C1 segment of cervical spinal cord (tissue), 14 donors: ENCODE measurements at regions not wholly inside any gene's neighbourhood (a gene's known extent, or its start where the extent isn't known, plus 50 kb on each side); places are given as distances from the start of the nearest gene placed in this dataset.
"Not testable (repeated sequence)": the region's sequence is repeated elsewhere in the genome, so short reads cannot be mapped to it uniquely, and the experiment has no call there.

Source experiments
- DNase-seq, 14 donors: peaks; one replicate each; lab custom pipeline; 2025; lab: John Stamatoyannopoulos, UW

DNA sequence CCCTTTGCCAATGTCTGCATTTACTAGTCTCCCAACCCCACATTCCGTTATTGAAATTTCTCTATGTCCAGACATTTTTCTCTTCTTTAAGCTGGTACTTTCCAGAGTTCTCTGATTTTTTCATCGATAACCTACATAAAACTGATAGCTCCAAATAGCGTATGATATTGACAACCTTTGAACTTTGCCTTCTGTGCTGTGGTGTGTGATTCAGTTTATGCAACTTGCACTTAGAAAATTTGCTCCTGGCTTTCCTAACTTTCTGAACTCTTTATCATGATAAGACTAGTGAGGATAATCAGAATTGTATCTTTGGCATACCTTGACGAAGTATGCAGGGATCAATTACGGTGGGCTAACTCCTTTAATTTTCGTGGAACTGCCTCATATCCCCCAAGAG, 1261.3 kb downstream of the SI start:
- no peak for DNase-seq

- no peak for DNase-seq
These were observed 1264.4 kb downstream of the SI start for GRCh38 chr3:163813935-163814334.

DNA sequence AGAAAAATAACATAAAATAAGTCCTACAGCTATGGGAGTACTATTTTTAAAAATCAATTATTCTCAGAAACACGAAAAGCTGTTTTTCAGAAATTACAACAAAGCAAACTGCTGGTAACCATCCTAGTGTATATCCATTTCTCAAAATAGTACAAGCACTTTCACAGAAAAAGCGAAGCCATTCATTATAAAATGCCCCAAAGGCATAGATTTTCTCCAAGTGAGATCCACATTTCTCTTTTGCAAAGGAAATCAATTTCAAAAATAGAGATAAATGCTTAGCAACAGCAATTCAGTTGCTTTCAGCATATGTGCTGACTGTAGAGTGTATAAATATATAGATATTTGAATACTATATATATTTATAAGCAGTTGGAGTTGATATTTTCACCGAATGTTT, 1266.3 kb downstream of the SI start:
- no peak for DNase-seq

DNA sequence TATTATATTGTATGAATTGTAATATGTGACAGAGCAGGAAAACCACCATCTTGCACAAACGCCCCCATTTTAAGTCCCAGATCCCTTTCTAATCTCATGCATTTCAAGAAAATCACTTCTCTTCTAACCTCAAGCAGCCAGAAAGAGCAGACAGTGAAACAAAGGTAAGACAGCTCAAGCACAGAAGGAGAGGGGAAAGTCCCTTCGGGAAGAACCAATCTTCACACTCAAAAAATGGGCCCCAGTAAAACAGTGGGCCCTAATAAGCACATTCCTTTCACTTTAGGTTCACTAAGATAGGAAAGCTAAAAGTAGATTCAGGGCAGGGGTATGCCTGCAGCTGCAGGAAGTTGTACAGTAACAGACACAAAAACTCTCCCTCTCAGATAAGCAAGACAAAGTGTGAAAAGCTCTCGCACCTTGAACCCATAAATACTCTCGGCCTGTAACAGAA, 1268.7 kb downstream of the SI start:
- no peak for DNase-seq

- DNase-seq = no peak
These were observed 1291.9 kb downstream of the SI start for GRCh38 chr3:163786416-163786815.

DNA sequence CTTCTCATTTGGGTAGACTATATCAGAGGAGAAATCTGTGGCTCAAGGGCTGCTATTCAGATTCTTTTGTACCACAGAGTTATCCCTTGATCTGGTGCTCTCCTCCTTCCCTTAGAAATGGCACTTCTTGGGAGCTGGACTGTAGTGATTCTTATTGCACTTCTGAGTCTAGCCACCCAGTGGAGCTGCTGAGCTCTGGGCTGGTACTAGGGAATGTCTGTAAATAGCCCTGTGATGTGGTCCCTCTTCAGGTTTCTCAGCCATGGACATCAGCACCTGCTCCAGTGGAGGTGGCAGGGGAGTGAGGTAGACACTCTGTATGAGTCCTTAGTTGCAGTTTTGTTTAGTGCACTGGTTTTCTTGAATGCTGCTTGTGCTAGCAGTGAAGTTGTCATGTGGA, 1292.6 kb downstream of the SI start:
- DNase-seq = no peak

DNA sequence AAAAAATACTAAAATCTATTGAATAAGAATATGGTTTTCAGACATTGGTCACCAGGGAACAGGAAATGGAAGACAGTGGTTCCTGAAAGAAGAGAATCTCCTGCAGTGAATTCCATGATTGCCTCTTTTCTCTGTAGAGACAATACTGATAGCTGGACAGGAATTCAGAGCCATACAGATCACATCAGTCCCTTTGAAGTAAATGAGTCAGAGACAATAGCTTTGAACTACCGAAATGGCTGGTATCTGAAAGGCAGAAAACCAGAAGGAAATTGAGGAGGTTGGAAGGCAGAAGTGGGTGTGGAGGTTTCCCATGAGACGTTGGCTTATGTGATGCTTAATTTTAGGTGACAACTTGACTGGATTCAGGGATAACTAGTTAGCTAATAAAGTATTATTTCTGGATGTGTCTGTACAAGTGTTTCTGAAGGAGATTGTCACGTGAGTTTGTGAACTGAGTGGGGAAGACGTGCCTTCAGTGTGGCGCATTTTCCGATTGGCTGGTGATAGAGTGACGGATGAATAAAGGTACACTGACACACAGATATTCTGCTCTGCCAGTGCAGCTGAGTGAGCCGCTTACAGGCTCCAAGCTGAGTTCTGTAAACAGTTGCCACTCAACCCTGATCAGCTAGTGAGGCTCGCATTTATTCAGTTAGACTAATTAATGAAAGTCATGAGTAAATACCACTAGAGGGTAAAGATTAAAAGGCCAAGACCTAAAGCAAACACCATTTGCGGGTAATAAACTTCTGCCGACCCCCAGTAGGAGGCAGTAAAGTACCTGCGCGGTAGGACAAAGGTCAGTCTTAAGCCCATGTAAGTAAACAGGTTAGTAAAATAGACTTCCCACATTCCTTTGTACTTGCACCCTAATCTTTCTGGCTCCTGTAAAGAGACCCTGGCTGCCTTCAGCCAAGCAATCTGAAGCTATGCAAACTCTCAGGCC, 1298.6 kb downstream of the SI start:
- DNase-seq = no peak

DNA sequence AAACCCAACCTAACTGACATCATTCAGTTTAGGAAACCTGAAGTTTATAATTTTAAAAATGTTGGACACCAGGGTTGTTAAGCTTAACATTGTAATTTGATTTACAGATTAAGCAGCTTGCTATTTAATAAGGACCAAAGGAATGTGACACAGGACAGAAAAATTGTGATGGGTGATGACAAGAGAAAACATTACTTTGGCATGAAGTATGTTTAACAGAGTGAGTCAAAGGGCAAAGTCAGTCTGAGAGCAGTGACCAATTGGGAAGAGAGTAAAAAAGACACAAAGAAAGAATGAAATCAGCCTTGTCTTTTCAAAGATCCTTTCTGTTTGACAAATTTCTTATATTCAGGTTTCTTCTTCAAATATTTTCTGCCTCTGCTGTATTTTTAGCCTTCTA, 1301.6 kb downstream of the SI start:
- DNase-seq = no peak

- DNase-seq = no peak
These were observed 1305.2 kb downstream of the SI start for GRCh38 chr3:163773136-163773535.

- no peak for DNase-seq
These were observed 1310.2 kb downstream of the SI start for GRCh38 chr3:163768048-163768447.

GRCh38 chr3:163766112-163766511, 1312.2 kb downstream of the SI start:
- DNase-seq = no peak

DNA sequence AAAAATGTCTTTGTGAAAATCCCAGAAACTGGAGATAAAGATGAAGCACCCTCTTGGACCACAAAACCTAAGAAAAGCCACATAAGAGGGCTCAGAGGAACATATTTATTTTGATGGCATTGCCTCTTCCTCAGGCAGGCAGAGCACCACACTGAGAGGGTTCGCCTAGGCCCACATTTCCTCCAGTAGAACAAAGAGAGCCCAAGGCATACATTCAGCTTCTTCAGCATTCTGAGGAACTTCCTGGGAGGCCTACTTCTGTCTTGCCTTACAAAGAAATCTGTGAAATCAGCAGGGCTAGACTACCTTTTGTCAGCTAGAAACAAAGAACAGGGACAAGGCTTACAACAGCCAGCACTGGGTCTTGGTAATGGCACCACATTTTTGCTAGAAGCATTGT, 1325.3 kb downstream of the SI start:
- DNase-seq = no peak

DNA sequence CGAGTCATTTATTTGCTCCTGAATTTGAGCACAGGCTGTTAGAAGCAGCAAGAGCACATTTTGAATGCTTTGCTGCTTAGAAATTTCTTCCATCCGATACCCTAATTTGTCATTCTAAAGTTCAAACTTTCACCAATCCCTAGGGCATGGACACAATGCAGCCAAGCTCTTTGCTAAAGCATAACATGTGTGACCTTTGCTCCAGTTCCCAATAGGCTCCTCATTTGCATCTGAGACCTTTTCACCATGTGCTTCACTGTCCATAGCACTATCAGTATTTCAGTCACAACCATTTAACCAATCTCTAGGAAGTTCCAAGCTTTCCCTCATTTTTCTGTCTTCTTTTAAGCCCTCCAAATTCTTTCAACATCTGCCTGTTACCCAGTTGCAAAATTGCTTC, 1333.1 kb downstream of the SI start:
- no peak for DNase-seq

DNA sequence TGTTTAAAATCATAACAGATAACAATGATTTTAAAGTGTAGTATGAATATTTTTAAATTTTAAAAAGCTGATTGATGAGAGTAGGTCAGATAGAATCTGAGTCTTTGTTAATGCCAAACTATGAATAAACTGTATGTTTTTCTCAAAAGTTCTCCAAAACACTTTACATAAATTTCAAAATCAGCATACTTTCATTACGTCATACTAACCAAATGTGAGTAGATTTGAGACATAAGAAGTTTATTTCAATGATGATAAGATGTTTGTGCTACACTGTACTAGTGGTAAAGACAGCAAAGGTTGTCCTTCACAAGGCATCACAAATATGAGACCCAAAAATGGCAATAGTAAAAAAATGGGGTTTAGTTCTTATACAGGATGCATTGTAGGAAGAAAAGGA, 1342.9 kb downstream of the SI start:
- DNase-seq = no peak

DNA sequence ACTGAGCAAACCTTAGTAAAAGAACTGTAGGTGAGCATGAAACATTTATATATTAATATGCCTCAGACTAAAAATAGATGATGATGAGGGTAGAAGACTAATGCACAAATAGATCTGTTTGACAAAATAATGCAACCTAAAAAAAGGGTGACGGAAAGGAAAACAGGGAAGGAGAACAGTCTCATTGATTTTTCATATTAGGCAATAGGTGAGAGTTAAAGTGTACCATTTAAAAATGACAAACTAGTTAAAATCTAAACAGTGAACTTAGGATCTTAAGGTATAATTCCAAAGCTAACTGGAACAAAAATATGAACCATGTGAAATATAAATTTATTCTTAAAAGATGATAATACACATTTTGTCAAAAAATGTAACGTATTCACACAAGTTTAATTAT, 1347.6 kb downstream of the SI start:
- DNase-seq = no peak

- no peak for DNase-seq
These were observed 1352.2 kb downstream of the SI start for GRCh38 chr3:163726125-163726524.

GRCh38 chr3:163722405-163722804, 1355.9 kb downstream of the SI start:
- DNase-seq = no peak

DNA sequence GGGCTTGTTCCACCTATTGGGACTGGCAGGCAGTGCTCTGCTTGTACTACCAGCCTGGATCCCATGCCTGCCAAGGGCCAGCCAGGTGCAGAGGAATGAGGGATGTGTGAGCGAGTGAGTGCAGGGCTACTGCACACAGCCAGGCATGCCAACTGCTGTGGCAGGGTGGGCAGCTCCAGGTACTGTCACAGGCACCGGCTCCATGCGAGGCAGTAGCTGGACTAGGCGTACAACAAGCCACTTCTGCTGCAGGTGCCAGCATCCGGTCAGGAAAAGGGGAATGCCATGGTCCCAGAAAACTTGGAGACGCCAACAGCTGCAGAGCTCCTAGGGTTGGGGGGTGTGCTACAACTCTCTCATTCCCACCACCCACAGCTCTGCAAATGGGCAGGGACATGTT, 1356.7 kb downstream of the SI start:
- DNase-seq = no peak

GRCh38 chr3:163717377-163717776, 1360.9 kb downstream of the SI start:
- no peak for DNase-seq

DNA sequence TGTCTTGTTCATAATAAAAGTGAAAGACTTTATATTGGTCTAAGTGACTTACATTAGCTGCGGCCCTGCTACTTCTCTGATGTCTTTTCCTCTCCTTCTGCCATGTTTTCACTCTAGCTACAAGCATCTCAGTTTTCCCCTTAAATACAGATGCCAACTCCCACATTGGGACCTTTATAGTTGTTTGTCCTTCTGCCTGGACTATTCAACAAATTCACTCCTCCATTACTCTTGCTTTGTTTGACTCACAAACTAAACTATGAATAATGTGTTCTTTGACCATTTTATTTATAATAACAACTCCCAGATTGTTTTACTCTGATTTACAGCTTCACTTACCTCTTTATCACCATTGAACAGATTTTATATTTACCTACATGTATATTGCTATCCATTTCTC, 1369.9 kb downstream of the SI start:
- no peak for DNase-seq

DNA sequence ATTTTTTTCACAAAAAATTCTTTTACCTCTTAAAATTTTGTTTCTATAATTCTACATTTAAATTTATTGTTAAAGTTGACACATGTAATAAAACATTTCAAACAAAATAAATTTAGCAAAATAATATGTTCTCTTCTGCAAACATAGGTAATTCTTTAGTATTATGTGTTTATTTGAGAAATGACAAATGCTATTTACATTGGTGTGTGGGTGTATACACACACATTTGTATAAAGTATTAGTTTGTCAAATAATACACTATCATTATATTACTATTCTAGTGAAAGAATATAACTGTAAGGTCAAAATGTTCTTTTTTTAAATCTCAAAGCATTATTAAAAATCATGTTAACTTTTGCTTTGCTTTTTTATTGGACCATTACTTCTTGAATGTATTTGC, 1370.6 kb downstream of the SI start:
- DNase-seq = no peak

DNA sequence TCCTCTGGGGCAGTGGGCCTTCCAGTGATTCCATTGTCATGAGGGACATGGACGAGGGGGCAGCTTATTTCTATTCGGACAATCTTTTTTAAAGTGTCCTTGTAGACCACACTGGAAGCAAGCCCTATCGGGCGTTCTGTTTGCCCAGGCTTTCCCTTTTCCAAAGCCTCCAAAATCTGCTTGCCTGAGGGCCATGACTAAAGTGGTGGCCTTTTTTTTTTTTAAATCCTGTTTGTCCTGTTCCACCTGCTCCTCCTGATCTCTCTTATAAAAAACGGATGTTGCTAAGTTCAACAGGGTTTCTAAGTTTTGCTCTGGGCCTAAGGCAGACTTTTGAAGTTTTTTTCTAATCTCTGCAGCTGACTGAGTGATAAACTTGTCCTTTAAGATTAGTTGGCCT, 1380.1 kb downstream of the SI start:
- DNase-seq = not testable (repeated sequence)

DNA sequence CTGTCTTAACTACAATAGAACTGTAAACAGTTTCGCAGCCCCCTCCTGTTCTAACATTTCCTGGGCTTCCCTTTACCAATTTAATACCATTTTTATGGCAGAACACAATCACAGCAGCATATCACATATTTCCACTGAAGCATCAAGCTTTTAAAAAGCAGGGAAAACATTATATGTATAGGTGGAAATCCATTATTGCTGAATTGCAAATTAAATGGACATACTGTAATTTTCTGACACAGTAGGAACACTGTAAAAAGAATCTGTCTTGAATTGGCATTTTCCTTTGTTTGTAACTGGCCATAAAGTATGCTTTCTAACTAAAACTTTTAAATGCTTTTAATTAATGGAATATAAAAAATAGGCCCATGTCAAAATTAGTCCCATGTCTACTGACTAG, 1385.8 kb downstream of the SI start:
- DNase-seq = no peak

DNA sequence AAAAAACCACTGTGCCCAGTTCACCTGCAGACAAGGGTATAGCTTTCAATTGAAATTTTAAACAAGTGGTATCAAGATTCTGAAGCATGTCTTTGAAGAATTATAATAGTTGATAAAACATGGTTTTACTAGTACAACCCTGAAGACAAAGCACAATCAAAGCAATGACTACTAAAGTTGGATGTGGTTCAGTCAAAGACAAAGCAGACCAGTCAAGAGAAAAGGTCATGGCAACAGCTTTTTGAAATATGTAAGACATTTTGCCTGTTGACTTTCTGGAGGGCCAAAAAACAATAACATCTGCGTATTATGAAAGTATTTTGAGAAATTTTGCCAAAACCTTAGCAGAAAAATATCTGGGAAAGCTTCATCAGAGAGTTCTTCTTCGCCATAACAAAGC, 1393.6 kb downstream of the SI start:
- no peak for DNase-seq
